Iris pigment epithelial cell (primary cell): ENCODE measurements at regions not wholly inside any gene's neighbourhood (a gene's known extent, or its start where the extent isn't known, plus 50 kb on each side); places are given as distances from the start of the nearest gene placed in this dataset.
"Not testable (repeated sequence)": the region's sequence is repeated elsewhere in the genome, so short reads cannot be mapped to it uniquely, and the experiment has no call there.

Source experiments
- DNase-seq: peaks from one replicate; pipeline ENCODE4 v3.0.0-alpha.2; 2011; ENCODE audit warnings: low read depth

DNA sequence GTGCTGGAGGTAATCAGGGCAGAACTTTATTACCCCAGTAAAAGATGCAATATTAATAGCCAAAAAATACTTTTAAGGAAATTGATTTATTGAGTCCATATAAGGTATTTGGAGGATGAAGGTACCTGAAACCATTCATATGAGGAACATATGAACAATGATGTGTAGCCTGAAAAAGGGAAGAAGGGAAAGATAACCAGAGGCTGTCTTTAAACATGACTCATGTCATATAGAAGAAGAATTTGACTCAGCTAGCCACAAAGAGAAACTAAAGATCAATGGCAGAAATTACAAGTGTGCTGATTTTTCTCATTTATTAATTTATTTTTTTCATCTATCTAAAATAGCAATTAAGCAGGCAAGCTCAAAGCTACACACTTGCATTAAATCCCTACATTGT is 136.2 kb upstream of the DUSP10 start:
- no peak for DNase-seq

DNA sequence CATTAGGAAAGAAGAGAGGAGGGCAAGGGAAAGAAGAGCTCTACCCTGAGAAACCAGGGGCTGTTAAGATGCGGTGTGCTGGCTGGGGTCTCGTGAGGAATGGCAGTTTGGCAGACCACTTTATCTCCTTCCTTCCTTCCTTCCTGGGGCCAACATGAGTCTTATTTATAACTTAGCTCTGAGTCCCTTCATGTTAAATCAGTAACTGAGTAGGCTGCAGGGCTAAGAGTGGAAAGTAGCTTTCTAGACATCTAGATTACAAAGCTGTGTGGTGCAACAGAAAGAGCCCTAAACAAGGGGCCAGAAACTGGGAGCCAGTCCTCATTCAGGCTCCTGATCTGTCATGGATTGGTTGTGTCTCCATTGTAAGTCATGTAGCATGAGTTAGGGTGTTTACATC is 135.4 kb upstream of the DUSP10 start:
- DNase-seq, result no peak

DNA sequence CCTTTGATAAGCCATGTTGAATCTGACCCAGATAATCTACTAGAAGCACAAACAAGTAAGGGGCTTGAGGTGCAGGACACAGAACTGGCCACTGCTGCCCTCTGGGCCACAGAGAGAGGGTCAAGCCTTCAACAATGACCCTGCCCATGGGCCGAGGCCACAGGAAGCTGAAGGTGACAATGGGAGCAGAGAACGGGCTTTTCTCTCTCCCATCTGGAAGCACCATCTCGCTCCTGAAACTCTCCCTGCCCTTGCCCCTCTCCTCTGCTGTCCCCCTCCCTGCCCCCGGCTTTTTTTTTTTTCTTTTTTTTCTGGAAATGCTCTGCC is 133.1 kb upstream of the DUSP10 start:
- DNase-seq, result no peak

DNA sequence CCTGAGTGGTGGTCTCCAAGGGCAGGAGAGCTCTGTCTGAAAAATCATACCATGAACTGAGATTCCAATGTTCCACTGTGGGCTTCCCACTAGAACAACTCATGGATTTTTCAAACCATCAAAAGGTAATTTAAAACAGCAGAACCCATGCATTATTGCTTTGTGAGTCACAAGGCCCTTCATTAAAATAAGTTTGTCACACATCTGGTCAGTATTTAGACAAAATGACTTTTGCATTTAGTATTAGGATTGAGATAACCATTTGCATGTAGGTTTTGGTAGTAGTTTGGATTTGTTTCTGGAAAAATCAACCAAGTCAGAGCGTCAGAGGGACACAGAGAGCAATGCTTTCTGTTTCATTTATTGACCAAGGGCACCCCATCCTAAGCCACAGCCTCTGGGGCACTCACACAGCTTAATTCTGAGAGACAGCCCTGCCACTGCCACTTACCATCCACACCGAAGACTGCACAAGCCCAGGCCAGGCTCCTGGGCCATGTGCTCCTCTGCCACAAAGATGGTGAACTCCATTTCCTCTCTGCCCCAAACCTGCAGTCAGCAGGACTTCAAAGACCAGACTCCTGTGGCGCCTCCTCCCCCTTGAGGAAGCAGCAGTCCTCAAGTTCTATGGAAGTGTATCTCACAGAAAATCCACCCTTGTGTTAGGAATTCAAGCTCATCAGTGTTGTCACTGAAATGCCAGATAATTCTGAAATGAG is 132.6 kb upstream of the DUSP10 start:
- no peak for DNase-seq

DNA sequence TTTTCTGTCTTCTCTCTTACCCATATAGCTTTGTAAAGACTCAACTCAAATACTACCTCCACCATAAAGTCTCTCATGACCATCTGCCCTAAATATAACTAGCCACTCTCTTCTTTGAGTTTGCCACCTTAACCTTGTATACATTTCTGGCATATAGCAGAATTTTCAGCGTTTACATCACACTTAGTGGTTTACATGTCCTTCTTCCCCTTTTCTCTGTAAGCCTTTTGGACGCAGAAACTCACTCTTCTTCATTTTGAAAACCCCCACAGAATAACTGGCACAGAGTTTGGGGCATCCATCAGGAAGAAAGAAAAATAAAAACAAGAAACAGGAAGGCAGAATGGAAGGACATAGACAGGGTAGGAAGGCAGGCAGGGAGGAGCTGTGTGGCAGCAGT is 131.8 kb upstream of the DUSP10 start:
- DNase-seq, result no peak

DNA sequence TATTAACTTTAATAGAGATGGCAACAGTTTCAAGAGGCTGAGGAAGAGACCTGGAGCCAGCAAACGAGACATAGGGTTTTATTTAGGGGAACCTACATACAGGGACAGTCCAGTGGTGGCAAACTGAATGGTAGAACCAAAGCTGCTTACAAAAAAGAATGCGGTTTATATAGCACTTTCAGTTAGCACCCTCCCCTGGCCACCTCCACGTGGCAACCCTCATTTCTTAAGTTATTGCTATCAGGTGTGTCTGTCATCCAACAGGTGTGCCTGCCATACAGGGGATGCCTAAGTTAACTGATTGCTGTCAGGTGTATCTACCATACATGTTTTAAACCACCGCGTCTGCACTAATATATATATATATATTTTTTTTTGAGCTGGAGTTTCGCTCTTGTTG is 129.2 kb upstream of the DUSP10 start:
- DNase-seq, result no peak

DNA sequence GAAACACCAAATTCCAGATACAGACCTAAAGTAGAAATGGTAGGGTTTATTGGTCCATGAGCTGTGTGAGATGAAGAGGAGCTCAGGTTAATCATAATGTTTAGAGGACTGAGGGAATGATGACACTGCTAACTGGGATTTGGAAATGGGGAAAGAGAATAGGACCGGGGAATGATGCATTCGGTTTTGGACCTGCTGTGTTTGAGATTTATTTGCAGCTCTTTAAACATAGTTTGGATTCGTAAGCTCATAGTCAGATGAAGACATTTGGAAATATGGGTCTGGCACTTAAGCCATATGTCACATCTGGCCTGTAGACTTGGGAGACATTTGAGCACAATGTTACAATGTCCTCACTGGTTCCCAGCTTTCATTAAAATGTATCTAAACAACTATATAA is 127.9 kb upstream of the DUSP10 start:
- peak; percentile 8 for DNase-seq

DNA sequence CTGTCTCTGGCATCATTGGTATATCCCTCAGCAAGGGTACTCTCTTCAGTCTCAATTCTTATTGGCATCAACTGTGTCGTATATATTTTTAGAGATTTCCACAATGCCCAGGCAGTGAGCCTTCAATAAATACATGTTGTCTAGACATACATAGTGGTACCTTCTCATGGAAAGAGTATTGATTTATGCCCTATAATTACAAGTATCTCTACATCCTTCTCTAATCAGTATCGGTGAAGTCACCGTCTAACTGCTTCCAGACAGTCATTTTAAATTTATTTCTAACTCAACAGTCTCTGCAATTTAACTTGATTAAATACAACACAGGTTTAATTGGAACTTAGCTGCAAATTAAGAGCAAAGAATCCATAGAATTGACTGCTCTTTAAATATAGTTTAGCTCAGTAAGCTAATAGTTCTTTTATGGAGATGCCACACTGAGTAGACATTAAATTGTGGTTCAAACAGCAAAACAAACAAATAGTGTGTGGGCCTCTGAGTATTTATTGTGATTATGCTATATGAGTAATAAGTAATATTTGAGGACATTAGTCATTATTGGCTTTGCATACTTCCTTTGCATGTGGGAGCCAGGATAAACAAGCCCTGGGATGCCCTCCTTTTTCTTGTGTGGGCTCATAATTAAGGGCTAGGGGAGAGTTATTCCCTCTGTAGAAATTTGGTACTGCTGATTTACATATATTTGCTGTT is 126.9 kb upstream of the DUSP10 start:
- DNase-seq, result peak; percentile 83

DNA sequence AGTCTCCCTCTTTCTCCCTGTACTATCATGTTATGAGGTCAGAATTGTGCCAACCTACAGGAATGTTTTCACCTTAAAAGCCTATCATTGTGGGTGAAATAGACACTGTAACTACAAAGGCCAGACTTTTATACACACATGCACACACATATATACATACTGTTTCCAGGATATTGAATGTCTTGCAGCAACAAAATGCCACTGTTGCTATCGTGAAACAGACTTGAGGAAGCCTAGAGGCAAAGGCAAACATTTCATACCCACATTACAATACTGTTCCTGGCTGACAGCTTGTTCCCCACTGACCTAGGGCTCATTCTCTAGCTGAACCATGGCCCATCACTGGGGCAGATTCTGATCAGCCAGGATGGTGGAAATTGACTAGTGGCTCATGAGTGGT is 125.1 kb upstream of the DUSP10 start:
- DNase-seq, result no peak

DNA sequence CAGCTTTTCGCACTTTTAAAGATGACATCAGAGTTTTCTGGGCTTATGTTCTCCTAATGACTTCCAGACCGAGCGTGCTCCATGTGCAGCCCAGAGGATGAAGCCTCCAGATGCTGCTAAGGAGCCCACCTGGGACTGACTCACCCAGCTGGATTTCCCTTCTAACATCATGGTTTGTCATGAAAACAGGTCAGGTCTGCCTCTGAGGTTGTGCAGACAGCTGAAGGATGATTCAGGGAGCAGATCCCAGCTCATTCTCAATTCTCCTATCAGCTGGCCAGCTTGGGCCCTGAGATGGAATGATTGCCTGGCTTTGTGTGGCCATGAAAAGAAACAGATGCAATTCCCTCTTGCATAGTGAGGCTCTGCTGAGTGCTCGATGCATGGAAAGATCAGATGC is 123.9 kb upstream of the DUSP10 start:
- DNase-seq, result peak; percentile 30

DNA sequence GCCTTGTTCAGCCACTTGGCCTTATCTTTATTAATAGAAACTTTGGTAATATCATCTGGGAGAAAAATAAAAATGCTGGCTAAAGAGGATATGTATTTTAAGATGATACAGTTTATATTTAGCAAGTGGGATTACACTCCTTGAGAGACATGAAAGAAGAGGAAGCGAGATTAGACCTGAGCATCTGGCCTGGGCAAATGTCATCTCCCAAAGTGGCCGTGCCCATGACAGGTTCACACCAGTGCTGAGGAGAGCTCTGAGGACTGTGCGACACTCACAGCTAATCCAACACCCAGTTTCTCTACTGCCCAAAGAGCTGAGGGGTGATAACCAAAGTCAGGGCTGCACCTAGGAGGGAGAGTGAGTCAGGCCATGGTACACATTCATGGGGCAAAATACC is 121.7 kb upstream of the DUSP10 start:
- DNase-seq, result no peak

DNA sequence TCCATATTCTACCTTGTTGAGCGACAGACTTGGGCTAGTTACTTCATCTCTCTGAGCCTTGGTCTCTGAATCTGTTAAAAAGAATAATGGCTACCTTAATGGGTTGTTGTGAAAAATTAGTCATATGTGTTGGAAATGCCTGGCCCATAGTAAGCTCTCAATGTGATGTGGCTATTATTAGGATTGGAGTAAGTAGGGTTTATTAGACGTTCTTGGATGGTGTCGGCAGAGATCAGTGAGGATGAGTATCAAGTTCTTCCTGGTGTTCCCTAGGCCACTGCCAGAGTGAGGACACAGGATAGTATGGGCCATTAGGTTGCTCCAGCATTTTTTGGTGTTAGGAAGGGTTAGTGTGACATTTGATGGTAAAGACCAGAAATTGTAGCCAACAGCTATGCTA is 121.1 kb upstream of the DUSP10 start:
- DNase-seq, result no peak

DNA sequence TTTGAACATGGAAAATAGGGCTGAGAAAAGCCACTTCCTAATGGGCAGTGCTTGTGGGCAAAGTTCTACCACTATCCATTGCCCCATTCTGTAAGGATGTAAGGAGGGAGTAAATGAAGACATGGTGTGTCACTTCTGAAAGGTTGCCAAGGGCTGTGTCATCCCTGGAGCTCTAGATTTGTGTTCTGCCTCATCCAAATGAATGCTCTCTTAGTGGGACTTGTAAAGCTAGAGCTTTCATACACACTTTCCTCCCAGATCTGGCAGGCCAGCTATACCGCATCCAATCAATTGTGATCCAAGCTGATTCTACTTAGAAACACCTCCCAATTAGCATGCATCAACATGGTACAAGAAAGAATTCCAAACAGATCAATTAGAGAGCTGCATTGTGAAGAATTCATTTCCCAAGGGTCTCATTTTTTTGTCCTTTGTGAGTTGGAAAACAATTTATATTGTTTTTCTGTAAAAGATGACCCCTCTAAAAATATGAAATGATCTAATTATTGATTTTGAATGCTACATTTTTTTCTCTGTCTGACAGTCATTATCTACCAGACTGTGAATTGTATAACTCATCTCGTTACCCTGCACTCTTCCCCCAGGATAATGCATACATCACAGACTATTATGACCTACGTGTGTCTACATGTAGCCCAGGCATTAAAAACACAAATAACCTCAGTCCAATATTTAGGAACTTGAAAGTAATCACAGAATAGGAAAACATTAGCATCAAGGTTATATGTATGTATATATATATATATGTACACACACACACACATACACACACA is 117.1 kb upstream of the DUSP10 start:
- peak; percentile 65 for DNase-seq

DNA sequence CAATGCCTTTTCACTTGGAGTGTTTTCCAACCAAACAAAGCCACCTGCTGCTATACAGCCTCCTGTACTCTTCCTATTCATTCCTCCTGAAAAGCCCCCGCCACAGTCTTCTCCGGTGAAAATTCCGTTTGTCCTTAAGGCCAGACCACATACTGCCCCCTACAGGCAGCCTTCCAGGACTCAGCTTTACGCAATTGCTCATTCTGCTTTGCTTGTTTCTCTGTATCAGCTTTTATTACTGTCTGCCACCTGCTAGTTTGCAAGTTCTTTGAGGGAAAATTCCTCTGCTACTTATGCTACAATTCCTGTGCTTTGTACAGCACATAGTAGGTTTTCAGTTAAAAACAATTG is 115.2 kb upstream of the DUSP10 start:
- DNase-seq, result not testable (repeated sequence)

DNA sequence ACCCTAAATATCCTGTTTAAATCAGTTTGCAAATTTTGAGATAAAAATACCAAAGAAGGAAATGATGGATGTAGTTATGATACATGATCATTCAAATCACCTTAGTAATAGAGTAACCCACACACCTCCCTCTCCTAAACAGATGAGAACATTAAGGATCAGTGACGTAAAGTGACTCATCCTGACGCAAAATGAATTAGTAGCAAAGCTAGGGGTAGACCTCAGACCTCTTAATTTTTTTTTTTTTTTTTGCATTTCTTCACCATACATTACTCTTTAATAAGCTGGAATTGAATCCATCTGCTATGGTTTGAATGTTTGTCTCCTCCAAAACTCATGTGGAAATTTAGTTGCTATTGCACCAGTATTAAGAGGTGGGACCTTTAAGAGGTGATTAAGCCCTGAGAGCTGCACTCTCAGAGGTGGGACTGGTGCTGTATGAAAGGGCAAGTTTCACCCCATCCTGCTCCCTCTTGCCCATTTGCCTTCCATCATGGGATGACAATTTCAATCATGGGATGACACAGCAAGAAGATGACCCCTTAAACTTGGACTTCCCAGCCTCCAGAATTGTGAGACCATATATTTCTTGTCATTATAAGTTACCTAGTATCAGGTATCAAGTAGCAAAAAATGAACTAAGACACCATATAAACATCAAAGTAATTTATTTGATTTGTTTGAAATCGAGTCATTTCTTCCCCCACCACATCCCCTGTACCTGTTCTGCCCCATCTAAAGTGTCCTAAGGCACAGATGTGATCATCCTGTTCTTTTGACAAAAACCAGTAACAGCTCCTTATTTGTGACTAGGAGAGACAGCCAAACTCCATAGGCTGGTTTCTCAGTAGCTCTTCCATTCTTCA is 114.6 kb upstream of the DUSP10 start:
- DNase-seq, result peak; percentile 54

DNA sequence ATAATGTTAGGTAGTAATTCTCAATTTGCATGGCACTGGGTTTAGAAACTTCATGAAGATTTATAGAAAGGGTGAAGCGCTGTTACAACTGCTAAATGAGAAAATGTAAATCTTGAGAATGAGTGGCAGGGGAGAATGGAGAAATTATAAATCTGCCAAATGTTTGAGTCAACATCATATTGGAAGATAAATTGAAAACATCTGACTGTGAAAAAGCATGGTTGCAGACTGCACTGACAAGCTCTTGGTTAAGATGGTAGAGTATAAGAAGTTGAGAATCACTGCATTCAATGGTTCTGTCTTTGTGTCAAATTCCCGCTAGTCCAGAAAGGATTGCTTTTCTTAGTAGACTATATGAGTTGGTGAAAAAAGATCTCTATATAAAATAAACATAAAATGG is 113.3 kb upstream of the DUSP10 start:
- DNase-seq, result no peak

DNA sequence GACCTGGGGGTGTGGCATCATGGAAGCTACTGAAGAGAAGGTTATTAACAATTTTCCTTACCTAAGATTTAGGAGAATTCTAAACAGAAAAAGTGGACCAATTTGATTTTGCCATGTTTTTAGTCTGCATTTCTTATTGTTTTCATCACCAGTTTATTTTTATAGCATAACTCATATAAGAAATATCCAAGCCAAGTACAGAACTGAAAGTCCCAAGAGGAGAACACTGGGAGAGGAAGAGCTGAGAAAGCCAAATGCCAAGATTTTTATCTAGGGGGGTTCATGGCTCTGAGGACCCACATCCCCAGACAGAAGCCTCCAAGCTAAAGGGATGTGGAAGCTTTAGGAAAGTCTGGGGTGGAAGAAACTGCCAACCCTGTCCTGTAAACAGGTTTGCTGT is 109.4 kb upstream of the DUSP10 start:
- DNase-seq, result no peak

DNA sequence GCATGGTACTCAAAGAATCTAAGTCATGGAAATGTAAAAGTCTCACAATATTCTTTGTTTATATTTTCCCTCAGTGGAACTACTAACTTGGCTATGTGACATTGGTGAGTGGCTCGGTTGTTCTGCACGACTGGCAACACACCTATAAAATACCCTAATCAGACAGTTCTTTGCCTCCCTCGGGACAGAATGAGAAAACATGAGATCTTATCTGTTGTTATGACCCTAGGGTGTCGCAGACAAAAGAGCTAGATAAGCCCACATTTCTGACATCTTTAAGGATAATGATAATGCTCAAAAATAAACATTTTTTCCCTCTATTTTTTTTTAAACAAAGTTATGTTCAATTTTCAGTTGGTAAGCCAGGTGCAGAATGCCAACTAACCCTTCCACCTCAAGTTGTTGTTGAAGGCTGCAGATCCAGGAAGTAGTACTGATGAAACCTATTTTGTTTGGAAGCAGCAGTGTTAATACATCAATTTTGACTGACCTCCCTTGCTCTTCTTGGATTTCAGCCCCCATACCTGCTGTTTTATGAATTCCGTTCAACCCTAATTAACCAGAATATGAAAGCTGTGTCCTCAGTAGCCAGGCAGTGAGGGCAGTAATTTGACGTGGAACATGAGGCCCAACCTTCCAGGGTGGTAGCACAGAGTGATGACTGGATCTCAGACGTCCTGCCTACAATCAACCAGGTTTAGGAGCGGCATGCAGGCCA is 108.7 kb upstream of the DUSP10 start:
- no peak for DNase-seq

DNA sequence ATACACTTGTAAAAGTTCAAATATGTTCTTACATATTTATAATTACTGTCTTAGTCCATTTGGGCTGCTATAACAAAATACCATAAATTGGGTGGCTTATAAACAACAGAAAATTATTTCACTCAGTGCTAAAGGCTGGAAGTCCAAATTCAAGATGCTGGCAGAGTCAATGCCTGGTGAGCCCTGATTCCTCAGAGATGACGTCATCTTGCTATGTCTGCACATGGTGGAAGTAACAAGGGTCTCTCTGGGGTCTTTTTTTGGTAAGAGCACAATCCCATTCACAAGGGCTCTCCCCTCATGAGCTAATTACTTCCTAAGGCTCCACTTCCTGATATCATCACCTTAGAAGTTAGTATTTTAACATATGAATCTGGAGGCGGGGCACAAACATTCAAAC is 108.0 kb upstream of the DUSP10 start:
- no peak for DNase-seq

DNA sequence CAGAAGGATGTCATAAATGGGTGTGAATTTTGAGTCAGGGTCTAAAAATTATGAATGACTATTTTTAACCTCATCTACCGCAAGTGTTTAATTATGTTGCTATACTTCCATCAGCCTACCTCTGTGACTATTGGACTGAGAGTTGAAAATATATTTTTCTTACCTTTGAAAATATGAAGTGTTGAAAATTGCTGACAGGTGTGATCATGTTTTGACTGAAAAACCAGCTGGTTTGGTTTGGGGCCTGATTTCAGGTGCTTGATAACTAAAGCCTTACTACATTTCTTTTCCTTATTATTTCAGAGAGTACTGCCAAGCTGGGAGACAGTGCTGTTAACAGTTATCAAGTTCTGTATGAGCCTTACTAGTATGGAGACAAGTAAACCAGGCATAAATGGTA is 107.2 kb upstream of the DUSP10 start:
- DNase-seq, result no peak

DNA sequence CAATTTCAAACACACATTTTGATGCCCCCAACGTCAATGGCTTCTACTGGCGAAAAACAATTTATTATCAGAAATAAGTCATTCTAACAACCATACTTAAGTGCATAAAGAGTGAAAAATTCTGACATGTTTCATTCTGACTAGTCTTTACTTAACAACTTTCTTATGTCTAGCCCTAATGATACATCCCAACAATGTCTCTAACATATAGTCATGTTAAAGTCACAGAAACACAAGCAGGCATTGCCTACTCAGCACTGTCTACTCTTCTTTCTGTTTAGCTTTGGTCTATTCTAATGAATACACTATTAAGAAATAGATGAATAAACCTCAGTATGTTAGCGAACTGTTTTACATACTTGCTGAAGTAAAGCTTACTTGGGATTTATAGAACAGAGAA is 105.8 kb upstream of the DUSP10 start:
- DNase-seq, result no peak
